ENCODE measurements at regions not wholly inside any gene's neighbourhood (a gene's known extent, or its start where the extent isn't known, plus 50 kb on each side); places are given as distances from the start of the nearest gene placed in this dataset.

DNA sequence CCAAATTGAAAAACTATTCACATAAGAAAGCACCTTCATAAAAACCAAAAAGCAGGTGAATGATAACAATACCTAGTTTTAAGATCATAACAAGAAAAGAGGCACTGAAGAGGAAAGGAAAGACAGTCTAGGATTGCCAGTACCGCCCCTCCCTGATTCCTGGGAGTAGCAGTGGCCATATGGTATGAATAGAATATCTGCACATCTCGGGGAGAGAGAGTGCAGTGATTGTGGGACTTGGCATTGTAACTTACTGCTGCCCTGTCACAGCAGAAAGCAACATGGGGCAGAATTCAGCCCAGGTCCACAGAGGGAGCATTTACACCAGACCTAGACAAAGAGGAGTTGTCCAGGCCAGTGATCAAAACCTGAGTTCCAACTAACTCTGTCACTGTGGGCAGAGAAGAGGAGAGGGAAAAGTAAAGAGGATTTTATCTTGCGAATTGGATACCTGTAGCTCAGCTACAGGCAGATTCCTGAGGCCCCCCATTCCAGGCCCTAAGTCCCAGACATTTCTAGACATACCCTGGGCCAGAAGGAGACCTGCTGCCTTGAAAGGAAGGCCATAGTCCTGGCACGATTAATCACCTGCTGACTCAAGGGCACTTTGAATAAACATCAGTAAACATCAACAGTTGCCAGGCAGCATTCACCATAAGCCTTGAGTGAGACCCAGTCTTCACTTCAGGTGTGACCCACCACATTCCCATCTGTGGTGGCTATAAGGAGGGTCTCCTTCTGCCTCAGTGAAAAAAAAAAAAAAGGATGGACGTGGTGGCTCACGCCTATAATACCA, 397.5 kb downstream of the TGFB2 start:
- Histone ChIP-seq H3K27ac (ENCODE audit: control insufficient read depth, insufficient read depth) (no peak overlapping the region), H3K9me3 (replicated peaks; ENCODE audit: control insufficient read depth, insufficient read depth, low read length) (no peaks in the 10 kb centered on the region), H3K4me3 (no peak overlapping the region), H3K4me1 (ENCODE audit: control insufficient read depth, insufficient read depth, low read length) (no peaks in the 10 kb centered on the region), H2AFZ (ENCODE audit: control insufficient read depth, low read depth, low read length) (no peak overlapping the region), H3K27me3 (replicated peaks in 1 of 2; ENCODE audit: control insufficient read depth in 2 of 2, insufficient read depth in 2 of 2, low read length in 1 of 2) (no peaks in the 10 kb centered on the region), H3K9ac (ENCODE audit: control insufficient read depth, insufficient read depth, low read length) (no peak overlapping the region), H3K4me2 (ENCODE audit: control insufficient read depth, insufficient read depth) (no peak overlapping the region), H3K36me3 (ENCODE audit: control insufficient read depth in 2 of 2, insufficient read depth in 2 of 2, low read length in 1 of 2) (no peaks in the 10 kb centered on the region), H4K20me1 (ENCODE audit: control insufficient read depth, insufficient read depth) (no peaks in the 10 kb centered on the region), H3K79me2 (ENCODE audit: control insufficient read depth, insufficient read depth, low read length) (no peaks in the 10 kb centered on the region)
- no peak for TF ChIP-seq MEF2B (IDR thresholded peaks at IDR 0.05; ENCODE audit: partially characterized antibody, poor library complexity, severe bottlenecking)
- TF ChIP-seq, protein P1, sequence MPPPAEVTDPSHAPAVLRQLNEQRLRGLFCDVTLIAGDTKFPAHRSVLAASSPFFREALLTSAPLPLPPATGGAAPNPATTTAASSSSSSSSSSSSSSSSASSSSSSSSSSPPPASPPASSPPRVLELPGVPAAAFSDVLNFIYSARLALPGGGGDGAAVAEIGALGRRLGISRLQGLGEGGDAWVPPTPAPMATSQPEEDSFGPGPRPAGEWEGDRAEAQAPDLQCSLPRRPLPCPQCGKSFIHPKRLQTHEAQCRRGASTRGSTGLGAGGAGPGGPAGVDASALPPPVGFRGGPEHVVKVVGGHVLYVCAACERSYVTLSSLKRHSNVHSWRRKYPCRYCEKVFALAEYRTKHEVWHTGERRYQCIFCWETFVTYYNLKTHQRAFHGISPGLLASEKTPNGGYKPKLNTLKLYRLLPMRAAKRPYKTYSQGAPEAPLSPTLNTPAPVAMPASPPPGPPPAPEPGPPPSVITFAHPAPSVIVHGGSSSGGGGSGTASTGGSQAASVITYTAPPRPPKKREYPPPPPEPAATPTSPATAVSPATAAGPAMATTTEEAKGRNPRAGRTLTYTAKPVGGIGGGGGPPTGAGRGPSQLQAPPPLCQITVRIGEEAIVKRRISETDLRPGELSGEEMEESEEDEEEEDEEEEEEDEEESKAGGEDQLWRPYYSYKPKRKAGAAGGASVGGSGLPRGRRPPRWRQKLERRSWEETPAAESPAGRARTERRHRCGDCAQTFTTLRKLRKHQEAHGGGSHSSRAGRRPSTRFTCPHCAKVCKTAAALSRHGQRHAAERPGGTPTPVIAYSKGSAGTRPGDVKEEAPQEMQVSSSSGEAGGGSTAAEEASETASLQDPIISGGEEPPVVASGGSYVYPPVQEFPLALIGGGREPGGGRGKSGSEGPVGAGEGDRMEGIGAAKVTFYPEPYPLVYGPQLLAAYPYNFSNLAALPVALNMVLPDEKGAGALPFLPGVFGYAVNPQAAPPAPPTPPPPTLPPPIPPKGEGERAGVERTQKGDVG (CRISPR knock-in tag; IDR thresholded peaks at IDR 0.05) = no peak
- TF ChIP-seq IRF4 (IDR thresholded peaks at IDR 0.05; ENCODE audit: low read depth, low read length) = no peak
- no peak for ATAC-seq
- RAD21 ChIA-PET (ENCODE audit: unreplicated experiment) = no interaction called here
- CTCF ChIA-PET = interaction anchor here (1.7 kb wide), 1 partner anchor 22 kb away, joined by 3 read pairs; no protein-coding TSS in a partner anchor
- SMC1A ChIA-PET (ENCODE audit: uncharacterized antibody, unreplicated experiment) = no interaction called here
- no peak for FAIRE-seq
- POLR2A ChIA-PET = no interaction called here
- intact Hi-C loops (cut with micrococcal nuclease; ENCODE audit: unreplicated experiment) (no loop called here), in situ Hi-C loops (cut with MboI) (loop anchor here (5.0 kb wide), 1 partner anchor 50 kb away; no protein-coding TSS in a partner anchor)
- no TSS peak for BruUV-seq (replicated peaks)
- WGBS (ENCODE audit: insufficient coverage, insufficient replicate concordance, low lambda C conversion rate, missing lambda C conversion rate) = 5% methylated on average over 4 of the region's 6 CpGs
- no peak for DNase-seq (ENCODE audit: low read depth, low spot score)

Data from GM12878 (cell line).